ENCODE measurements at regions not wholly inside any gene's neighbourhood (a gene's known extent, or its start where the extent isn't known, plus 50 kb on each side); places are given as distances from the start of the nearest gene placed in this dataset.
"Not testable (repeated sequence)": the region's sequence is repeated elsewhere in the genome, so short reads cannot be mapped to it uniquely, and the experiment has no call there.

GRCh38 chr18:38489721-38490120, 924.1 kb upstream of the CELF4 start:
- not testable (repeated sequence) for TF ChIP-seq CTCF (IDR thresholded peaks at IDR 0.05); POLR2A (IDR thresholded peaks at IDR 0.05); POLR2AphosphoS5 (IDR thresholded peaks at IDR 0.05); EP300 (IDR thresholded peaks at IDR 0.05; ENCODE audit: low read depth)
